HEK293 (cell line): ENCODE measurements at regions not wholly inside any gene's neighbourhood (a gene's known extent, or its start where the extent isn't known, plus 50 kb on each side); places are given as distances from the start of the nearest gene placed in this dataset.
"Not testable (repeated sequence)": the region's sequence is repeated elsewhere in the genome, so short reads cannot be mapped to it uniquely, and the experiment has no call there.

Experiments
- CTCF ChIA-PET: fragments of 350-600 bp; formaldehyde crosslinking; extraction: SDS; loops from one replicate; lab custom pipeline; 2021; ENCODE audit warnings: antibody characterized with exemption; lab: Yijun Ruan, JAX
- POLR2A ChIA-PET: fragments of 300-600 bp; formaldehyde crosslinking; extraction: SDS; loops from one replicate; lab custom pipeline; 2020; ENCODE audit warnings: antibody characterized with exemption, inconsistent platforms; lab: Yijun Ruan, JAX
- H3K27ac ChIP-seq: fragments of 200-500 bp; sonication (Bioruptor generic); 2 replicates; pipeline ENCODE4 v1.5.1; 2014; ENCODE audit warnings: low read depth, low read length, control low read depth, inconsistent platforms; ENCODE audit errors: extremely low read depth
- H3K36me3 ChIP-seq, 2 experiments: fragments of 200-500 bp in 1 of 2; sonication (Bioruptor generic) in 1 of 2; 1 replicate in 1 of 2; 2 replicates in 1 of 2; pipeline ENCODE4 v1.5.1; 2014 to 2017; ENCODE audit warnings: inconsistent platforms in 2 of 2, low read length in 2 of 2; ENCODE audit not compliant: control insufficient read depth in 2 of 2, insufficient read depth in 1 of 2
- H3K4me1 ChIP-seq: fragments of 200-500 bp; sonication (Bioruptor generic); 2 replicates; pipeline ENCODE4 v1.5.1; 2014; ENCODE audit warnings: mild to moderate bottlenecking, low read length, inconsistent platforms; ENCODE audit not compliant: control insufficient read depth, insufficient read depth
- H3K4me3 ChIP-seq: 2 replicates; pipeline ENCODE4 v1.5.1; 2011; ENCODE audit warnings: low read depth, mild to moderate bottlenecking, control low read depth, low read length, moderate library complexity
- H3K9me3 ChIP-seq: fragments of 200-500 bp; sonication (Bioruptor generic); 2 replicates; pipeline ENCODE4 v1.5.1; 2014; ENCODE audit warnings: low read depth, low read length, inconsistent platforms; ENCODE audit not compliant: control insufficient read depth, insufficient read depth
- HOXC10 ChIP-seq: sonication (generic); formaldehyde crosslinking; IDR thresholded peaks from 2 replicates; pipeline ENCODE4 v1.8.1; 2023; ENCODE audit warnings: mild to moderate bottlenecking, missing genetic modification reagents
- INSM2 ChIP-seq: fragments of 450-650 bp; formaldehyde crosslinking; IDR thresholded peaks from 2 replicates; pipeline ENCODE4 v1.5.1; 2016; ENCODE audit warnings: missing biosample characterization, missing genetic modification characterization
- KLF16 ChIP-seq: fragments of 450-650 bp; formaldehyde crosslinking; IDR thresholded peaks from 2 replicates; pipeline ENCODE4 v1.5.1; 2017; ENCODE audit warnings: missing biosample characterization, missing genetic modification characterization
- SETDB1 ChIP-seq: IDR thresholded peaks from one replicate; pipeline ENCODE4 v1.6.1; 2017; ENCODE audit warnings: mild to moderate bottlenecking, low read length, moderate library complexity, mixed read lengths; ENCODE audit not compliant: insufficient read length
- SP3 ChIP-seq: fragments of 450-650 bp; formaldehyde crosslinking; IDR thresholded peaks from 2 replicates; pipeline ENCODE4 v1.5.1; 2016; ENCODE audit warnings: missing biosample characterization, missing genetic modification characterization
- ZBTB21 ChIP-seq: fragments of 450-650 bp; formaldehyde crosslinking; IDR thresholded peaks from 2 replicates; pipeline ENCODE4 v1.5.1; 2017; ENCODE audit warnings: missing biosample characterization, missing genetic modification characterization
- ZFP41 ChIP-seq: fragments of 450-650 bp; formaldehyde crosslinking; IDR thresholded peaks from 2 replicates; pipeline ENCODE4 v1.5.1; 2016; ENCODE audit warnings: missing biosample characterization, missing genetic modification characterization, borderline replicate concordance
- ZNF16 ChIP-seq: fragments of 450-650 bp; formaldehyde crosslinking; IDR thresholded peaks from 2 replicates; pipeline ENCODE4 v1.5.1; 2016; ENCODE audit warnings: low read depth, missing biosample characterization, missing genetic modification characterization
- ZNF223 ChIP-seq: fragments of 450-650 bp; formaldehyde crosslinking; IDR thresholded peaks from 2 replicates; pipeline ENCODE4 v1.5.1; 2016; ENCODE audit warnings: missing biosample characterization, missing genetic modification characterization
- ZNF416 ChIP-seq: fragments of 450-650 bp; formaldehyde crosslinking; IDR thresholded peaks from 2 replicates; pipeline ENCODE4 v1.5.1; 2016; ENCODE audit warnings: missing biosample characterization, missing genetic modification characterization
- ZNF423 ChIP-seq: fragments of 450-650 bp; formaldehyde crosslinking; IDR thresholded peaks from 2 replicates; pipeline ENCODE4 v1.5.1; 2016; ENCODE audit warnings: missing biosample characterization, missing genetic modification characterization
- ZNF585B ChIP-seq: fragments of 450-650 bp; formaldehyde crosslinking; IDR thresholded peaks from 2 replicates; pipeline ENCODE4 v1.5.1; 2016; ENCODE audit warnings: missing biosample characterization, missing genetic modification characterization
- ZNF639 ChIP-seq: fragments of 450-650 bp; formaldehyde crosslinking; IDR thresholded peaks from 2 replicates; pipeline ENCODE4 v1.5.1; 2016; ENCODE audit warnings: missing biosample characterization, missing genetic modification characterization
- ZNF777 ChIP-seq: fragments of 450-650 bp; formaldehyde crosslinking; IDR thresholded peaks from 2 replicates; pipeline ENCODE4 v1.5.1; 2017; ENCODE audit warnings: missing biosample characterization, missing genetic modification characterization, borderline replicate concordance
- ZNF791 ChIP-seq: fragments of 450-650 bp; formaldehyde crosslinking; IDR thresholded peaks from 2 replicates; pipeline ENCODE4 v1.5.1; 2016; ENCODE audit warnings: missing biosample characterization, missing genetic modification characterization
- ZNF837 ChIP-seq: fragments of 450-650 bp; formaldehyde crosslinking; IDR thresholded peaks from 2 replicates; pipeline ENCODE4 v1.5.1; 2016; ENCODE audit warnings: missing biosample characterization, missing genetic modification characterization
- ZSCAN4 ChIP-seq: fragments of 450-650 bp; formaldehyde crosslinking; IDR thresholded peaks from 2 replicates; pipeline ENCODE4 v1.5.1; 2017; ENCODE audit warnings: missing biosample characterization, missing genetic modification characterization

- POLR2A ChIA-PET = no interaction called here
- no peak overlapping the region for H3K4me3 ChIP-seq
- no peaks in the 10 kb centered on the region for H3K4me1 ChIP-seq
- CTCF ChIA-PET = no interaction called here
- H3K9me3 ChIP-seq = no peaks in the 10 kb centered on the region
- TF ChIP-seq SETDB1 (peak; percentile 78), KLF16 (tag by site-specific recombination) (no peak)
- no peak overlapping the region for H3K27ac ChIP-seq
- no peaks in the 10 kb centered on the region for H3K36me3 ChIP-seq
Measured at GRCh38 chr1:157319567-157319966, 181.4 kb upstream of the ETV3 start.

- H3K9me3 ChIP-seq, H3K27ac ChIP-seq, H3K36me3 ChIP-seq, POLR2A ChIA-PET, H3K4me1 ChIP-seq, H3K4me3 ChIP-seq, CTCF ChIA-PET: not testable (repeated sequence)
Measured at GRCh38 chr1:157317229-157317628, 179.0 kb upstream of the ETV3 start.

GRCh38 chr1:157315544-157315943 is 177.3 kb upstream of the ETV3 start:
- Histone ChIP-seq H3K27ac (no peak overlapping the region), H3K4me1 (no peaks in the 10 kb centered on the region), H3K9me3 (no peaks in the 10 kb centered on the region), H3K36me3 (no peaks in the 10 kb centered on the region), H3K4me3 (no peak overlapping the region)
- ChIA-PET CTCF (no interaction called here), POLR2A (no interaction called here)
- TF ChIP-seq ZNF16 (tag by site-specific recombination) (no peak), ZNF777 (tag by site-specific recombination) (no peak), HOXC10 (CRISPR knock-in tag) (no peak), INSM2 (tag by site-specific recombination) (no peak), ZBTB21 (tag by site-specific recombination) (no peak), SP3 (tag by site-specific recombination) (no peak), ZNF837 (no peak)

GRCh38 chr1:157314408-157314807 is 176.2 kb upstream of the ETV3 start:
- Histone ChIP-seq H3K4me3 (no peak overlapping the region), H3K27ac (no peak overlapping the region), H3K36me3 (no peaks in the 10 kb centered on the region), H3K4me1 (no peaks in the 10 kb centered on the region)
- CTCF ChIA-PET = interaction anchor here (0.7 kb wide), 2 partner anchors 150 to 289 kb away, joined by 3 to 5 read pairs; no protein-coding TSS in a partner anchor
- TF ChIP-seq ZSCAN4 (no peak), ZNF791 (tag by site-specific recombination) (no peak)
- TF ChIP-seq, all 188 proteins: peak for 0
- H3K9me3 ChIP-seq = no peaks in the 10 kb centered on the region
- POLR2A ChIA-PET = no interaction called here

- no peaks in the 10 kb centered on the region for H3K36me3 ChIP-seq
- POLR2A ChIA-PET = no interaction called here
- no peak overlapping the region for H3K4me3 ChIP-seq
- H3K27ac ChIP-seq = no peak overlapping the region
- H3K9me3 ChIP-seq = no peaks in the 10 kb centered on the region
- CTCF ChIA-PET = interaction anchor here (0.6 to 1.1 kb wide), 3 partner anchors 13 to 87 kb away, joined by 3 to 4 read pairs (median 3); no protein-coding TSS in a partner anchor
- H3K4me1 ChIP-seq = no peaks in the 10 kb centered on the region
- TF ChIP-seq ZNF416 (tag by site-specific recombination) = no peak
- TF ChIP-seq ZNF639 (tag by site-specific recombination) = no peak
- no peak for TF ChIP-seq ZNF16 (tag by site-specific recombination)
- no peak for TF ChIP-seq ZNF423 (tag by site-specific recombination)
- TF ChIP-seq ZNF223 (tag by site-specific recombination) = no peak
- no peak for TF ChIP-seq ZFP41 (tag by site-specific recombination)
- no peak for TF ChIP-seq ZNF585B (tag by site-specific recombination)
Measured at GRCh38 chr1:157313240-157313807, 175.1 kb upstream of the ETV3 start.
